ENCODE measurements at regions not wholly inside any gene's neighbourhood (a gene's known extent, or its start where the extent isn't known, plus 50 kb on each side); places are given as distances from the start of the nearest gene placed in this dataset.
"Not testable (repeated sequence)": the region's sequence is repeated elsewhere in the genome, so short reads cannot be mapped to it uniquely, and the experiment has no call there.

- H4K5ac ChIP-seq (ENCODE audit: insufficient read length, low read depth, low read length); H3K36me3 ChIP-seq (ENCODE audit: control insufficient read depth in 2 of 4, insufficient read depth in 4 of 4, low read length in 3 of 4); H4K20me1 ChIP-seq (replicated peaks in 1 of 2; ENCODE audit: control insufficient read depth in 1 of 2, insufficient read depth in 2 of 2, low read length in 2 of 2); H3K23me2 ChIP-seq (ENCODE audit: low read depth, low read length); H4K91ac ChIP-seq (replicated peaks; ENCODE audit: insufficient read length, low read length); H2BK15ac ChIP-seq (ENCODE audit: low read length); FAIRE-seq; POLR2A ChIA-PET (ENCODE audit: partially characterized antibody); H3K4me1 ChIP-seq (replicated peaks in 1 of 4; ENCODE audit: control insufficient read depth in 3 of 4, insufficient read depth in 4 of 4, low read length in 3 of 4); H3K14ac ChIP-seq (ENCODE audit: insufficient read length); H3K4ac ChIP-seq (replicated peaks; ENCODE audit: insufficient read length, low read depth, low read length); H3K56ac ChIP-seq (replicated peaks; ENCODE audit: insufficient read length, low read depth, low read length); H2AFZ ChIP-seq (ENCODE audit: low read length); H3K4me3 ChIP-seq (ENCODE audit: extremely low read depth in 1 of 4, insufficient read depth in 2 of 4, low read depth in 3 of 4, low read length in 4 of 4); H3K9ac ChIP-seq (replicated peaks in 1 of 4; ENCODE audit: extremely low read depth in 1 of 4, low read depth in 3 of 4, low read length in 3 of 4); DNase-seq (ENCODE audit: low read depth in 1 of 2, low spot score in 2 of 2); H3K79me1 ChIP-seq (ENCODE audit: low read depth, low read length); H2BK120ac ChIP-seq (replicated peaks; ENCODE audit: low read depth, low read length); H2BK5ac ChIP-seq (ENCODE audit: low read depth, low read length); H3K18ac ChIP-seq (ENCODE audit: extremely low read depth, low read length); H3K27ac ChIP-seq (ENCODE audit: low read depth, low read length); H3K23ac ChIP-seq (ENCODE audit: insufficient read length); H3K9me3 ChIP-seq (ENCODE audit: insufficient read depth in 2 of 2, low read depth in 1 of 2, low read length in 1 of 2); H3K79me2 ChIP-seq (ENCODE audit: control insufficient read depth in 1 of 2, insufficient read depth in 2 of 2, low read length in 2 of 2); H2BK20ac ChIP-seq (ENCODE audit: low read length); CTCF ChIA-PET (ENCODE audit: partially characterized antibody); H2AK5ac ChIP-seq (ENCODE audit: low read depth, low read length); H3K4me2 ChIP-seq (ENCODE audit: insufficient read depth in 1 of 2, low read depth in 2 of 2, low read length in 2 of 2); H4K8ac ChIP-seq (ENCODE audit: extremely low read depth, insufficient read depth, low read length); H2BK12ac ChIP-seq (ENCODE audit: low read depth, low read length); H3K27me3 ChIP-seq (replicated peaks in 1 of 4; ENCODE audit: control insufficient read depth in 3 of 4, extremely low read depth in 1 of 4, insufficient read depth in 3 of 4, low read length in 3 of 4): not testable (repeated sequence)
- WGBS, 2 experiments (ENCODE audit: extremely low coverage in 1 of 2, insufficient coverage in 1 of 2, insufficient read length in 1 of 2, insufficient replicate concordance in 2 of 2, low coverage in 1 of 2, low lambda C conversion rate in 2 of 2, missing lambda C conversion rate in 1 of 2), result 94% methylated on average over 4 of the region's 11 CpGs; no CpG with 5 or more reads in 1 of the 2 experiments
Measured at GRCh38 chr3:195985348-195985920, 77.1 kb upstream of the TNK2 start.

- FAIRE-seq; POLR2A ChIA-PET (ENCODE audit: partially characterized antibody); H3K18ac ChIP-seq (ENCODE audit: extremely low read depth, low read length); H2BK5ac ChIP-seq (ENCODE audit: low read depth, low read length); H4K91ac ChIP-seq (replicated peaks; ENCODE audit: insufficient read length, low read length); H2BK120ac ChIP-seq (replicated peaks; ENCODE audit: low read depth, low read length); H3K9me3 ChIP-seq (ENCODE audit: insufficient read depth in 2 of 2, low read depth in 1 of 2, low read length in 1 of 2); H3K4me3 ChIP-seq (ENCODE audit: extremely low read depth in 1 of 4, insufficient read depth in 2 of 4, low read depth in 3 of 4, low read length in 4 of 4); H3K14ac ChIP-seq (ENCODE audit: insufficient read length); H4K8ac ChIP-seq (ENCODE audit: extremely low read depth, insufficient read depth, low read length); H3K4me1 ChIP-seq (replicated peaks in 1 of 4; ENCODE audit: control insufficient read depth in 3 of 4, insufficient read depth in 4 of 4, low read length in 3 of 4); H3K27ac ChIP-seq (ENCODE audit: low read depth, low read length); H2BK15ac ChIP-seq (ENCODE audit: low read length); H3K79me2 ChIP-seq (ENCODE audit: control insufficient read depth in 1 of 2, insufficient read depth in 2 of 2, low read length in 2 of 2); H3K79me1 ChIP-seq (ENCODE audit: low read depth, low read length); H3K56ac ChIP-seq (replicated peaks; ENCODE audit: insufficient read length, low read depth, low read length); H4K20me1 ChIP-seq (replicated peaks in 1 of 2; ENCODE audit: control insufficient read depth in 1 of 2, insufficient read depth in 2 of 2, low read length in 2 of 2); H2AK5ac ChIP-seq (ENCODE audit: low read depth, low read length); H3K4me2 ChIP-seq (ENCODE audit: insufficient read depth in 1 of 2, low read depth in 2 of 2, low read length in 2 of 2); H3K23me2 ChIP-seq (ENCODE audit: low read depth, low read length); H3K27me3 ChIP-seq (replicated peaks in 1 of 4; ENCODE audit: control insufficient read depth in 3 of 4, extremely low read depth in 1 of 4, insufficient read depth in 3 of 4, low read length in 3 of 4); H2BK12ac ChIP-seq (ENCODE audit: low read depth, low read length); H3K23ac ChIP-seq (ENCODE audit: insufficient read length); H3K4ac ChIP-seq (replicated peaks; ENCODE audit: insufficient read length, low read depth, low read length); CTCF ChIA-PET (ENCODE audit: partially characterized antibody); H4K5ac ChIP-seq (ENCODE audit: insufficient read length, low read depth, low read length); H2AFZ ChIP-seq (ENCODE audit: low read length); DNase-seq (ENCODE audit: low read depth in 1 of 2, low spot score in 2 of 2); H3K9ac ChIP-seq (replicated peaks in 1 of 4; ENCODE audit: extremely low read depth in 1 of 4, low read depth in 3 of 4, low read length in 3 of 4); H2BK20ac ChIP-seq (ENCODE audit: low read length): not testable (repeated sequence)
- H3K36me3 ChIP-seq (ENCODE audit: control insufficient read depth in 2 of 4, insufficient read depth in 4 of 4, low read length in 3 of 4), result peaks cover 0 to 13% (median 4%) of the 10 kb centered on the region in 4 experiments; a peak in 5 of 8 replicates
- 95% methylated on average over 11 of the region's 12 CpGs; no CpG with 5 or more reads in 1 of the 2 experiments for WGBS, 2 experiments (ENCODE audit: extremely low coverage in 1 of 2, insufficient coverage in 1 of 2, insufficient read length in 1 of 2, insufficient replicate concordance in 2 of 2, low coverage in 1 of 2, low lambda C conversion rate in 2 of 2, missing lambda C conversion rate in 1 of 2)
Measured at GRCh38 chr3:195984392-195985030, 76.2 kb upstream of the TNK2 start.

All from H1 (cell line).